ENCODE measurements at regions not wholly inside any gene's neighbourhood (a gene's known extent, or its start where the extent isn't known, plus 50 kb on each side); places are given as distances from the start of the nearest gene placed in this dataset.
A peak's percentile ranks its signal among the peaks of the same experiment; 100 is the strongest.

- H3K36me3 ChIP-seq (ENCODE audit: control insufficient read depth, insufficient read depth, low read length, severe bottlenecking), result no peaks in the 10 kb centered on the region
- no peak overlapping the region for H3K9ac ChIP-seq (ENCODE audit: low read length)
- no peaks in the 10 kb centered on the region for H3K27me3 ChIP-seq (replicated peaks; ENCODE audit: control insufficient read depth, insufficient read depth, low read length)
- H3K4me3 ChIP-seq (ENCODE audit: low read length), result no peak overlapping the region
- H3K4me1 ChIP-seq (ENCODE audit: control insufficient read depth, insufficient read depth, low read length), result peaks cover 19% of the 10 kb centered on the region
- H3K9me3 ChIP-seq (ENCODE audit: control insufficient read depth, low read length), result no peaks in the 10 kb centered on the region
- DNase-seq (ENCODE audit: low read depth), result peak; percentile 44
Observed at GRCh38 chr4:140255467-140255866, 101.5 kb upstream of the MAML3 start.

GRCh38 chr4:140254651-140255299, 100.8 kb upstream of the MAML3 start:
- H3K4me1 ChIP-seq (ENCODE audit: control insufficient read depth, insufficient read depth, low read length), result peaks cover 13% of the 10 kb centered on the region
- H3K9me3 ChIP-seq (ENCODE audit: control insufficient read depth, low read length), result no peaks in the 10 kb centered on the region

DNA sequence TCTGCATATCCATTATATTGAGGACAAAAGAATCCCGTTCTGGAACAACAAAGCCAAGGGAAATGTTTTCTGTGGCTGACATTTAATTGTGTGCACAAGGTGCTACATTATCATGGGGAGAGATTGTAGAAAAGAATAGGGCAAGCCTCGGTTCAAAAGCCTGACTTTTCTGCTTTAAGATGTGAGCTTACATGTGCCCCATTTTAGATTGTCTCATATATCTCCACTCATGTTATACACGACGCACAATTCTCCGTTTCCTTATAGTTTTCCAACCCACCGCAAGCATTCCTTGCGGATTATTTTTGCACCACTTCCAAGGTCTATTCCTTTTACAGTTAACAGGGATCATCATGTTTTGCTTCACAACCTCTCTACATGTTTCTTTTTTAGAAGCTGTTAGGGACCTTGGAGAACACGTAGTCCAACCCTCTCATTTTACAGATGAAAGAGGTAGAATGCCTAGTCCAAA, 99.6 kb upstream of the MAML3 start:
- Histone ChIP-seq H3K27me3 (replicated peaks; ENCODE audit: control insufficient read depth, insufficient read depth, low read length) (no peaks in the 10 kb centered on the region), H3K4me1 (ENCODE audit: control insufficient read depth, insufficient read depth, low read length) (peaks cover 13% of the 10 kb centered on the region), H3K9me3 (ENCODE audit: control insufficient read depth, low read length) (no peaks in the 10 kb centered on the region), H3K9ac (ENCODE audit: low read length) (peak overlapping the region; percentile 3), H3K4me3 (ENCODE audit: low read length) (peak overlapping the region; percentile 74), H3K36me3 (ENCODE audit: control insufficient read depth, insufficient read depth, low read length, severe bottlenecking) (no peaks in the 10 kb centered on the region)
- DNase-seq (ENCODE audit: low read depth), result no peak

More at GRCh38 chr4:140254651-140255299, 100.8 kb upstream of the MAML3 start:
- H3K27me3 ChIP-seq (replicated peaks; ENCODE audit: control insufficient read depth, insufficient read depth, low read length), result no peaks in the 10 kb centered on the region
- H3K9ac ChIP-seq (ENCODE audit: low read length), result peak overlapping the region; percentile 3
- no peaks in the 10 kb centered on the region for H3K36me3 ChIP-seq (ENCODE audit: control insufficient read depth, insufficient read depth, low read length, severe bottlenecking)
- no peak for DNase-seq (ENCODE audit: low read depth)
- H3K4me3 ChIP-seq (ENCODE audit: low read length), result no peak overlapping the region

- peak overlapping the region; percentile 74 for H3K4me3 ChIP-seq (ENCODE audit: low read length)
- no peaks in the 10 kb centered on the region for H3K9me3 ChIP-seq (ENCODE audit: control insufficient read depth, low read length)
- H3K27me3 ChIP-seq (replicated peaks; ENCODE audit: control insufficient read depth, insufficient read depth, low read length), result no peaks in the 10 kb centered on the region
- peaks cover 13% of the 10 kb centered on the region for H3K4me1 ChIP-seq (ENCODE audit: control insufficient read depth, insufficient read depth, low read length)
- no peaks in the 10 kb centered on the region for H3K36me3 ChIP-seq (ENCODE audit: control insufficient read depth, insufficient read depth, low read length, severe bottlenecking)
- peak overlapping the region; percentile 83 for H3K9ac ChIP-seq (ENCODE audit: low read length)
- DNase-seq (ENCODE audit: low read depth), result peak; percentile 83
Observed at GRCh38 chr4:140252742-140253555, 99.0 kb upstream of the MAML3 start.

DNA sequence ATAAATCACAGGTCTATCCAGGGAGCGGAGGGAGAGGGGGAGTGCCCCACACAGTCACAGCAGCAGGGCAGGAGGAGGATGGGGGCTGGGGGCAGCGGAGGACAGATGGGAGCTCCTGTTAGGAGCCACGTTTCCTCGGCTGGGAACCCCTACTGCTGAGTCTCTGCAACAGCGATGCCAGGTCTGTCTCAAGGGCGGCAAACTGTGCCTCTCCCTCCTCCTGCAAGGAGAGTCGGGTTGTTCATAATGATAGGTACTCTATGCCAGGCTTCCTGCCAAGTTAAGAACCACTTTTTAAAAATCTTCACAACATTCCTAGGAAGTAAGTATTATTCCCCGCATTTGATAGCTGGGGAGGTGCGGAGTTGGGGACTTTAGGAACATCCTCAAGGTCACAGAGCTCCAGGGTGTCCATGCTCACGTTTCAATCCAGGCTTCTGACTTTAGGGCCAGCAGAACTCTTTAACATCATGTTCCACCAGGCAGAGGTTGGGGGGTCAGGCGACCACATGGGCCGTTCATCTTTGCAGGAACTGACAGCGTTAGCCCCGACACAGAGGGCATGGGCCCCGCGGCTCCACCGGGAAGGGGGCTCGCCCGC, 98.3 kb upstream of the MAML3 start:
- no peak for DNase-seq (ENCODE audit: low read depth)
- Histone ChIP-seq H3K4me1 (ENCODE audit: control insufficient read depth, insufficient read depth, low read length) (peaks cover 9% of the 10 kb centered on the region), H3K9me3 (ENCODE audit: control insufficient read depth, low read length) (no peaks in the 10 kb centered on the region), H3K4me3 (ENCODE audit: low read length) (peak overlapping the region; percentile 74), H3K27me3 (replicated peaks; ENCODE audit: control insufficient read depth, insufficient read depth, low read length) (no peaks in the 10 kb centered on the region), H3K36me3 (ENCODE audit: control insufficient read depth, insufficient read depth, low read length, severe bottlenecking) (no peaks in the 10 kb centered on the region), H3K9ac (ENCODE audit: low read length) (peak overlapping the region; percentile 83)

- Histone ChIP-seq H3K9ac (ENCODE audit: low read length) (no peak overlapping the region), H3K27me3 (replicated peaks; ENCODE audit: control insufficient read depth, insufficient read depth, low read length) (no peaks in the 10 kb centered on the region), H3K4me1 (ENCODE audit: control insufficient read depth, insufficient read depth, low read length) (peaks cover 6% of the 10 kb centered on the region), H3K9me3 (ENCODE audit: control insufficient read depth, low read length) (no peaks in the 10 kb centered on the region), H3K36me3 (ENCODE audit: control insufficient read depth, insufficient read depth, low read length, severe bottlenecking) (no peaks in the 10 kb centered on the region), H3K4me3 (ENCODE audit: low read length) (no peak overlapping the region)
- no peak for DNase-seq (ENCODE audit: low read depth)
Observed at GRCh38 chr4:140251571-140251970, 97.6 kb upstream of the MAML3 start.

- DNase-seq (ENCODE audit: low read depth), result peak; percentile 45
- no peak overlapping the region for H3K9ac ChIP-seq (ENCODE audit: low read length)
- peaks cover 3% of the 10 kb centered on the region for H3K4me1 ChIP-seq (ENCODE audit: control insufficient read depth, insufficient read depth, low read length)
Observed at GRCh38 chr4:140250989-140251552, 97.1 kb upstream of the MAML3 start.

DNA sequence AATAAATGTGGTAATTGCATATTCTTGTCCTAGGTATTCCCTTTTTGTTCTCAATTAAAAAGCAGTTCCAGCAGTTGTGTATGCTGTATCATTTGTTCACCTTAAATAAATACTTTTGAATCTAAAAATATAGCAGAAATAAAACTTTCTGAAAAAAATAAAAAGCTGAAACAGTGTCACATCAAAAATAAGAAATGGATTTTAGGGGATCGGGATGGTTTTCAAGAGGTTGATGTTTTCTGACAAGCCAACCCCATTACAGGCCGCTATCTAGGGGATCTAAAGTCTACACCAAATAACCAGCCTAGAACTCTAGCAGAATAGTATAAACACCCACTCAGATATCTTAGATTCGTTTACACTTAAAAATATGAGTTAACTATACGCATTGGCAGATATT, 95.4 kb upstream of the MAML3 start:
- DNase-seq (ENCODE audit: low read depth), result peak; percentile 72

More at GRCh38 chr4:140250989-140251552, 97.1 kb upstream of the MAML3 start:
- H3K9me3 ChIP-seq (ENCODE audit: control insufficient read depth, low read length), result no peaks in the 10 kb centered on the region
- no peaks in the 10 kb centered on the region for H3K27me3 ChIP-seq (replicated peaks; ENCODE audit: control insufficient read depth, insufficient read depth, low read length)
- H3K36me3 ChIP-seq (ENCODE audit: control insufficient read depth, insufficient read depth, low read length, severe bottlenecking), result no peaks in the 10 kb centered on the region
- H3K4me3 ChIP-seq (ENCODE audit: low read length), result no peak overlapping the region

DNA sequence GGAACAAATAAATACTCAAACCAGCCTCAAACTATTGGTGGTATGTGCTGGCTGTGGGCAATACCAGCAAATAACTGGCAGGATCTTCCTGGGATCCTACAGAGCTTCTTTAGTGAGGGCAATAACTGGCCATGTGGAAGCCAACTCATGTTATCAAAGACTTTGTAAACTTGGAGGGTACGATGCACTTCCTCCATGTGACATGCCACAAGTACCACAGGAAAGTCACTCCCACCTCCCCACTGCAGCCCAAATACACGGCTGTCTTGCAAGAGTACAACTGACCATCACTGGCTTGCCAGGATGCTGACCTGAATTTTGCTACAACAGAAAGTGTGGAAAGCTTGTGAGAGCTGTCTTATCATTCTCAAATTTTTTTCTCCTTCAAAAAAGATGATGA, 93.3 kb upstream of the MAML3 start:
- no peaks in the 10 kb centered on the region for H3K27me3 ChIP-seq (replicated peaks; ENCODE audit: control insufficient read depth, insufficient read depth, low read length)
- no peaks in the 10 kb centered on the region for H3K9me3 ChIP-seq (ENCODE audit: control insufficient read depth, low read length)
- H3K4me3 ChIP-seq (ENCODE audit: low read length), result no peak overlapping the region
- no peaks in the 10 kb centered on the region for H3K4me1 ChIP-seq (ENCODE audit: control insufficient read depth, insufficient read depth, low read length)
- no peak for DNase-seq (ENCODE audit: low read depth)
- H3K9ac ChIP-seq (ENCODE audit: low read length), result no peak overlapping the region
- no peaks in the 10 kb centered on the region for H3K36me3 ChIP-seq (ENCODE audit: control insufficient read depth, insufficient read depth, low read length, severe bottlenecking)

More for the DNA sequence above, 95.4 kb upstream of the MAML3 start:
- H3K36me3 ChIP-seq (ENCODE audit: control insufficient read depth, insufficient read depth, low read length, severe bottlenecking), result no peaks in the 10 kb centered on the region
- H3K9ac ChIP-seq (ENCODE audit: low read length), result no peak overlapping the region
- no peak overlapping the region for H3K4me3 ChIP-seq (ENCODE audit: low read length)
- H3K9me3 ChIP-seq (ENCODE audit: control insufficient read depth, low read length), result no peaks in the 10 kb centered on the region
- no peaks in the 10 kb centered on the region for H3K4me1 ChIP-seq (ENCODE audit: control insufficient read depth, insufficient read depth, low read length)
- no peaks in the 10 kb centered on the region for H3K27me3 ChIP-seq (replicated peaks; ENCODE audit: control insufficient read depth, insufficient read depth, low read length)

- H3K4me3 ChIP-seq (ENCODE audit: low read length), result no peak overlapping the region
- H3K9ac ChIP-seq (ENCODE audit: low read length), result no peak overlapping the region
- no peaks in the 10 kb centered on the region for H3K36me3 ChIP-seq (ENCODE audit: control insufficient read depth, insufficient read depth, low read length, severe bottlenecking)
- H3K9me3 ChIP-seq (ENCODE audit: control insufficient read depth, low read length), result no peaks in the 10 kb centered on the region
- no peaks in the 10 kb centered on the region for H3K4me1 ChIP-seq (ENCODE audit: control insufficient read depth, insufficient read depth, low read length)
- H3K27me3 ChIP-seq (replicated peaks; ENCODE audit: control insufficient read depth, insufficient read depth, low read length), result no peaks in the 10 kb centered on the region
- no peak for DNase-seq (ENCODE audit: low read depth)
Observed at GRCh38 chr4:140246216-140246615, 92.2 kb upstream of the MAML3 start.

GRCh38 chr4:140244328-140244727, 90.3 kb upstream of the MAML3 start:
- H3K27me3 ChIP-seq (replicated peaks; ENCODE audit: control insufficient read depth, insufficient read depth, low read length), result no peaks in the 10 kb centered on the region
- no peaks in the 10 kb centered on the region for H3K36me3 ChIP-seq (ENCODE audit: control insufficient read depth, insufficient read depth, low read length, severe bottlenecking)
- H3K9me3 ChIP-seq (ENCODE audit: control insufficient read depth, low read length), result no peaks in the 10 kb centered on the region
- H3K9ac ChIP-seq (ENCODE audit: low read length), result no peak overlapping the region
- no peak overlapping the region for H3K4me3 ChIP-seq (ENCODE audit: low read length)
- no peak for DNase-seq (ENCODE audit: low read depth)
- H3K4me1 ChIP-seq (ENCODE audit: control insufficient read depth, insufficient read depth, low read length), result no peaks in the 10 kb centered on the region
